PC-3 (cell line): ENCODE measurements at regions not wholly inside any gene's neighbourhood (a gene's known extent, or its start where the extent isn't known, plus 50 kb on each side); places are given as distances from the start of the nearest gene placed in this dataset.

Experiments
- CTCF ChIP-seq: fragments of 300-600 bp; sonication (generic); conservative IDR thresholded peaks from 2 replicates; pipeline ENCODE4 v1.5.1; 2017; ENCODE audit warnings: antibody characterized with exemption, low read depth, mild to moderate bottlenecking, low read length
- EZH2 ChIP-seq: fragments of 300-600 bp; sonication (generic); IDR thresholded peaks from one replicate; pipeline ENCODE4 v1.6.1; 2017; ENCODE audit warnings: antibody characterized with exemption, mild to moderate bottlenecking, low read length; ENCODE audit not compliant: unreplicated experiment
- EZH2phosphoT487 ChIP-seq: fragments of 300-600 bp; sonication (generic); IDR thresholded peaks from 2 replicates; pipeline ENCODE4 v1.6.1; 2018; ENCODE audit warnings: mild to moderate bottlenecking, antibody characterized with exemption, low read length, borderline replicate concordance

DNA sequence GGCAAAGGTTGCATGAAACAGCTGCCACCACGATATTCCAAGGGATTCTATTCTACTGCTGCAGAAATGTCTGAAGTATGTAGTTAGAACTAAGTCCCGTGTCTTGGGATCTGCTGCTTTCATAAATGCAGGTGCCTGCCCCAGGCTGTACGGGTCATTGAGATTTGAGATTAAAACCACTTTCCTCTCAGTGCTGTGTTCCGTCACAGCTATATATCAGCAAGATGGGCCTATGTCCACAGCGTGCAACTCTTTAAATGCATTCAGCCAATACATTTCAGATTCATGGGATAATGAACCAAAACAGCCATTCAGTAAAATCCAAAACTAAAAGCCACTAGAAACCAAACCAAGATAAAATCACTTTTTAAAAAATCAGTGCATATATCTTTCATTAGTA, 107.3 kb upstream of the LUZP2 start:
- TF ChIP-seq EZH2phosphoT487, result no peak
- no peak for TF ChIP-seq CTCF
- no peak for TF ChIP-seq EZH2
